SU-DHL-6 (cell line): ENCODE measurements at regions not wholly inside any gene's neighbourhood (a gene's known extent, or its start where the extent isn't known, plus 50 kb on each side); places are given as distances from the start of the nearest gene placed in this dataset.

Experiments used
- H2AFZ ChIP-seq: fragments of 200-600 bp; sonication (generic); 2 replicates; pipeline ENCODE4 v1.6.1; 2014; ENCODE audit warnings: low read depth, mild to moderate bottlenecking, moderate library complexity, mixed read lengths, antibody characterized with exemption, low read length; ENCODE audit not compliant: severe bottlenecking
- H3F3A ChIP-seq: fragments of 200-600 bp; shearing (Covaris generic); 2 replicates; pipeline ENCODE4 v1.6.0; 2016; ENCODE audit warnings: antibody characterized with exemption, mild to moderate bottlenecking; ENCODE audit not compliant: insufficient read depth
- H3K27ac ChIP-seq: fragments of 200-600 bp; sonication (generic); 2 replicates; pipeline ENCODE4 v1.5.1; 2016; ENCODE audit warnings: low read depth, mild to moderate bottlenecking, low read length, moderate library complexity, mixed read lengths
- H3K27me3 ChIP-seq: fragments of 200-600 bp; sonication (generic), shearing (Covaris generic); 2 replicates; pipeline ENCODE4 v1.6.0; 2014; ENCODE audit warnings: mild to moderate bottlenecking, low read length
- H3K36me3 ChIP-seq: fragments of 200-600 bp; sonication (generic); 2 replicates; pipeline ENCODE4 v1.6.1; 2014; ENCODE audit warnings: mild to moderate bottlenecking, low read length, mixed read lengths
- H3K4me2 ChIP-seq: fragments of 300-600, 200-600 bp; shearing (Covaris generic), sonication (generic); 2 replicates; pipeline ENCODE4 v1.6.0; 2014; ENCODE audit warnings: low read length, low read depth, mild to moderate bottlenecking; ENCODE audit not compliant: poor library complexity, severe bottlenecking
- H3K4me3 ChIP-seq: fragments of 200-600 bp; sonication (generic); 2 replicates; pipeline ENCODE4 v1.5.1; 2014; ENCODE audit warnings: antibody characterized with exemption, low read length, mild to moderate bottlenecking, mixed read lengths; ENCODE audit not compliant: insufficient read depth, poor library complexity, severe bottlenecking
- H3K79me2 ChIP-seq: fragments of 200-600 bp; sonication (generic); 2 replicates; pipeline ENCODE4 v1.6.1; 2014; ENCODE audit warnings: mild to moderate bottlenecking, low read length, moderate library complexity; ENCODE audit not compliant: insufficient read depth
- H3K9ac ChIP-seq: fragments of 200-600 bp; sonication (generic); 2 replicates; pipeline ENCODE4 v1.7.0; 2014; ENCODE audit warnings: mild to moderate bottlenecking, low read length
- H3K9me2 ChIP-seq: fragments of 200-600 bp; sonication (generic); replicated peaks from 2 replicates; pipeline ENCODE4 v1.6.1; 2014; ENCODE audit warnings: low read length; ENCODE audit not compliant: insufficient read depth
- H3K9me3 ChIP-seq: fragments of 200-600 bp; sonication (generic); 2 replicates; pipeline ENCODE4 v1.6.1; 2014; ENCODE audit warnings: low read length, mixed read lengths; ENCODE audit not compliant: insufficient read depth
- H4K20me1 ChIP-seq: fragments of 200-600 bp; sonication (generic); 2 replicates; pipeline ENCODE4 v1.6.1; 2014; ENCODE audit warnings: low read depth, mild to moderate bottlenecking, antibody characterized with exemption, low read length, moderate library complexity, mixed read lengths
- CTCF ChIP-seq: fragments of 200-600 bp; sonication (generic); IDR thresholded peaks from one replicate; pipeline ENCODE4 v1.5.1; 2017; ENCODE audit warnings: antibody characterized with exemption, mild to moderate bottlenecking, low read length, moderate library complexity; ENCODE audit not compliant: insufficient read depth, poor library complexity, severe bottlenecking
- EZH2phosphoT487 ChIP-seq: fragments of 200-600 bp; sonication (generic), shearing (Covaris generic); conservative IDR thresholded peaks from 2 replicates; pipeline ENCODE4 v1.6.1; 2018; ENCODE audit warnings: mild to moderate bottlenecking, antibody characterized with exemption, low read length, moderate library complexity, mixed read lengths

GRCh38 chr5:39629946-39630345 is 205.2 kb upstream of the DAB2 start:
- no peak for TF ChIP-seq EZH2phosphoT487
- no peak for TF ChIP-seq CTCF
- H3K9me2 ChIP-seq = no peaks in the 10 kb centered on the region
- H3K9me3 ChIP-seq = no peaks in the 10 kb centered on the region
- H3K9ac ChIP-seq = no peak overlapping the region
- no peaks in the 10 kb centered on the region for H3K79me2 ChIP-seq
- no peaks in the 10 kb centered on the region for H4K20me1 ChIP-seq
- H3K4me2 ChIP-seq = no peak overlapping the region
- H3K27me3 ChIP-seq = no peaks in the 10 kb centered on the region
- no peak overlapping the region for H2AFZ ChIP-seq
- no peaks in the 10 kb centered on the region for H3K36me3 ChIP-seq
- H3F3A ChIP-seq = no peaks in the 10 kb centered on the region
- no peak overlapping the region for H3K27ac ChIP-seq
- H3K4me3 ChIP-seq = no peak overlapping the region

GRCh38 chr5:39628348-39628747 is 203.6 kb upstream of the DAB2 start:
- H3K4me3 ChIP-seq = no peak overlapping the region
- no peaks in the 10 kb centered on the region for H3K27me3 ChIP-seq
- no peak overlapping the region for H3K9ac ChIP-seq
- H3F3A ChIP-seq = no peaks in the 10 kb centered on the region
- no peak overlapping the region for H3K4me2 ChIP-seq
- H4K20me1 ChIP-seq = no peaks in the 10 kb centered on the region
- H3K27ac ChIP-seq = no peak overlapping the region
- no peak for TF ChIP-seq CTCF
- TF ChIP-seq EZH2phosphoT487 = no peak
- H3K36me3 ChIP-seq = no peaks in the 10 kb centered on the region
- no peaks in the 10 kb centered on the region for H3K9me3 ChIP-seq
- H2AFZ ChIP-seq = no peak overlapping the region
- no peaks in the 10 kb centered on the region for H3K9me2 ChIP-seq
- no peaks in the 10 kb centered on the region for H3K79me2 ChIP-seq

- H2AFZ ChIP-seq = no peak overlapping the region
- H3K4me3 ChIP-seq = no peak overlapping the region
- H3K27ac ChIP-seq = no peak overlapping the region
- no peaks in the 10 kb centered on the region for H3K9me2 ChIP-seq
- H3K9ac ChIP-seq = no peak overlapping the region
- no peak overlapping the region for H3K4me2 ChIP-seq
- no peaks in the 10 kb centered on the region for H3F3A ChIP-seq
- no peaks in the 10 kb centered on the region for H4K20me1 ChIP-seq
- TF ChIP-seq EZH2phosphoT487 (no peak), CTCF (no peak)
- H3K27me3 ChIP-seq = no peaks in the 10 kb centered on the region
- H3K9me3 ChIP-seq = no peaks in the 10 kb centered on the region
- H3K79me2 ChIP-seq = no peaks in the 10 kb centered on the region
- no peaks in the 10 kb centered on the region for H3K36me3 ChIP-seq
Measured at GRCh38 chr5:39624890-39625289, 200.1 kb upstream of the DAB2 start.
